ENCODE measurements at regions not wholly inside any gene's neighbourhood (a gene's known extent, or its start where the extent isn't known, plus 50 kb on each side); places are given as distances from the start of the nearest gene placed in this dataset.

- TF ChIP-seq, protein P1, sequence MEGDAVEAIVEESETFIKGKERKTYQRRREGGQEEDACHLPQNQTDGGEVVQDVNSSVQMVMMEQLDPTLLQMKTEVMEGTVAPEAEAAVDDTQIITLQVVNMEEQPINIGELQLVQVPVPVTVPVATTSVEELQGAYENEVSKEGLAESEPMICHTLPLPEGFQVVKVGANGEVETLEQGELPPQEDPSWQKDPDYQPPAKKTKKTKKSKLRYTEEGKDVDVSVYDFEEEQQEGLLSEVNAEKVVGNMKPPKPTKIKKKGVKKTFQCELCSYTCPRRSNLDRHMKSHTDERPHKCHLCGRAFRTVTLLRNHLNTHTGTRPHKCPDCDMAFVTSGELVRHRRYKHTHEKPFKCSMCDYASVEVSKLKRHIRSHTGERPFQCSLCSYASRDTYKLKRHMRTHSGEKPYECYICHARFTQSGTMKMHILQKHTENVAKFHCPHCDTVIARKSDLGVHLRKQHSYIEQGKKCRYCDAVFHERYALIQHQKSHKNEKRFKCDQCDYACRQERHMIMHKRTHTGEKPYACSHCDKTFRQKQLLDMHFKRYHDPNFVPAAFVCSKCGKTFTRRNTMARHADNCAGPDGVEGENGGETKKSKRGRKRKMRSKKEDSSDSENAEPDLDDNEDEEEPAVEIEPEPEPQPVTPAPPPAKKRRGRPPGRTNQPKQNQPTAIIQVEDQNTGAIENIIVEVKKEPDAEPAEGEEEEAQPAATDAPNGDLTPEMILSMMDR (IDR thresholded peaks at IDR 0.05) = no peak
- no peak for TF ChIP-seq POLR2A (IDR thresholded peaks at IDR 0.05)
Observed at GRCh38 chr12:24600996-24601395, 347.9 kb downstream of the BCAT1 start.
